Fibroblast of mammary gland (primary cell): ENCODE measurements at regions not wholly inside any gene's neighbourhood (a gene's known extent, or its start where the extent isn't known, plus 50 kb on each side); places are given as distances from the start of the nearest gene placed in this dataset.

ENCODE experiments used
- DNase-seq: peaks from one replicate; pipeline ENCODE4 v3.0.0-alpha.2; 2010; ENCODE audit warnings: low read depth
- H3K4me3 ChIP-seq: 2 replicates; pipeline ENCODE4 v1.5.1; 2011; ENCODE audit warnings: low read depth, mild to moderate bottlenecking, low read length, moderate library complexity; ENCODE audit not compliant: control insufficient read depth
- CTCF ChIP-seq: conservative IDR thresholded peaks from 2 replicates; pipeline ENCODE4 v1.5.1; 2011; ENCODE audit warnings: low read depth, low read length, inconsistent platforms; ENCODE audit not compliant: control insufficient read depth, insufficient read depth

GRCh38 chrX:113770806-113771205 lies 813.1 kb upstream of the HTR2C start:
- no peak for TF ChIP-seq CTCF
- no peak for DNase-seq
- H3K4me3 ChIP-seq, result no peak overlapping the region

- no peak overlapping the region for H3K4me3 ChIP-seq
- no peak for DNase-seq
- no peak for TF ChIP-seq CTCF
Observed at GRCh38 chrX:113770071-113770470, 813.8 kb upstream of the HTR2C start.

GRCh38 chrX:113759422-113759821 lies 824.5 kb upstream of the HTR2C start:
- no peak for DNase-seq
- H3K4me3 ChIP-seq, result no peak overlapping the region
- TF ChIP-seq CTCF, result no peak

- no peak overlapping the region for H3K4me3 ChIP-seq
- no peak for DNase-seq
- TF ChIP-seq CTCF, result no peak
Observed at GRCh38 chrX:113747274-113747973, 836.5 kb upstream of the HTR2C start.

- DNase-seq, result no peak
- no peak for TF ChIP-seq CTCF
- H3K4me3 ChIP-seq, result no peak overlapping the region
Observed at GRCh38 chrX:113743069-113743468, 840.8 kb upstream of the HTR2C start.

- peak; percentile 32 for TF ChIP-seq CTCF
Observed at GRCh38 chrX:113741744-113742143, 842.1 kb upstream of the HTR2C start.

GRCh38 chrX:113728937-113729336 lies 854.9 kb upstream of the HTR2C start:
- DNase-seq, result no peak
- TF ChIP-seq CTCF, result no peak
- H3K4me3 ChIP-seq, result no peak overlapping the region

More at GRCh38 chrX:113741744-113742143, 842.1 kb upstream of the HTR2C start:
- peak; percentile 50 for DNase-seq
- H3K4me3 ChIP-seq, result no peak overlapping the region
